HG02884 (cell line): ENCODE measurements at regions not wholly inside any gene's neighbourhood (a gene's known extent, or its start where the extent isn't known, plus 50 kb on each side); places are given as distances from the start of the nearest gene placed in this dataset.

ENCODE experiments used
- ATAC-seq: cut with Tn5 transposase; IDR thresholded peaks from one replicate; pipeline ENCODE4 v1.9.1; 2021; ENCODE audit warnings: mild to moderate bottlenecking, moderate library complexity; ENCODE audit not compliant: unreplicated experiment

DNA sequence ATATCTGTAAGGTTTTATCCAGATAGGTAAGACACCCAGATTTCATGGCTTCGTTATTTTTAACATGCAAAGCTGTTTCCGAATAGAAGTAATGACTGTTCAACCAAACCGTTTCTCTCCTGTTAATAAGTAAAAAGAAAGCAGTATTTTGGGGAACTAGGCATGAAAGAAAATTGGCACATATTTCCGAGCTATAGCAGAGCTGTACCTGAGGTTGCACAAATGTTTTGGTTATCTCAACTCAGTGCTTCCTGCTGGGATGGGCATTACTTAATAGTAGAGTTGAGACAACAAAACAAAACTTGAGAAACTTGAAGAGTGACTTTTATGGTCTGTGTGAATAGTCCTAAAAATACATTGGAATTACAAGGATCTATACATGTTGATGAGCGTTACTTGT, 564.3 kb upstream of the SORCS1 start:
- no peak for ATAC-seq

- no peak for ATAC-seq
Observed at GRCh38 chr10:107727767-107728317, 563.3 kb upstream of the SORCS1 start.

GRCh38 chr10:107718864-107719263, 554.4 kb upstream of the SORCS1 start:
- ATAC-seq: no peak

DNA sequence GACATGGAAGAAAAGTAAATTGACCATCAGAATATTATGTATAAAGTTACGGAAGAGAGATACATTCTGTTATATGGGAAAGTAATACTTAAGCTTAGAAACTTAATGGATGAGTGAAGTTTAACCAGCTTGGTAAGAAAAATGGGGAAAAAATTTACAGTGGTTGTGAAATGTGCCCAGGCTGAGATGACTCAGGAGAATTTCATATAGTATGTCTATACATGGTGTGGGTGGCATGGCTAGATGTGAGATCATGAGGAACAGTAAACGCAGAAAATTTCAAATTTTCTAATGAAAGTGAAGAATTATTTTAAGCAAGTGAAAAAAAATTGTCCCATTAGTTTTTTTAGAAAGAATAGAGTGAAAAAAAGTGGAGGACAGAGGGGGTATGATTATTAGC, 552.5 kb upstream of the SORCS1 start:
- no peak for ATAC-seq

DNA sequence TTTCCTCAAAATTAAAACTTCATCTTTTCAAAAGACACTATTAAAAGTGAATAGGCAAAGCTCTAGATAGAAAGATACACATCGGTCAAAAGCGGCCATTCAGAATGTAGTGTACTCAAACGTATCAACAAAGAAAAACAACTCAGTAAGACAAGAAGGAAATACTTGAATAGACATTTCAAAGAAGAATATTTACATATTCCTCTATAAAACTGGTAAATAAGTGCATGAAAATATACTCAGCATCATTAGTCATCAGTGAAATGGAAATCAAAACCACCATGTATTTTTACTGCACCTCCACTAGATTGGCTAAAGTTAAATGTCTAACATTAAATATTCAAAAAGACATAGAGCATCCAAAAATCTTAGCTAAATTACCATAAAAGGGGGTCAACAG, 551.1 kb upstream of the SORCS1 start:
- no peak for ATAC-seq

GRCh38 chr10:107708981-107709380, 544.5 kb upstream of the SORCS1 start:
- ATAC-seq: no peak

DNA sequence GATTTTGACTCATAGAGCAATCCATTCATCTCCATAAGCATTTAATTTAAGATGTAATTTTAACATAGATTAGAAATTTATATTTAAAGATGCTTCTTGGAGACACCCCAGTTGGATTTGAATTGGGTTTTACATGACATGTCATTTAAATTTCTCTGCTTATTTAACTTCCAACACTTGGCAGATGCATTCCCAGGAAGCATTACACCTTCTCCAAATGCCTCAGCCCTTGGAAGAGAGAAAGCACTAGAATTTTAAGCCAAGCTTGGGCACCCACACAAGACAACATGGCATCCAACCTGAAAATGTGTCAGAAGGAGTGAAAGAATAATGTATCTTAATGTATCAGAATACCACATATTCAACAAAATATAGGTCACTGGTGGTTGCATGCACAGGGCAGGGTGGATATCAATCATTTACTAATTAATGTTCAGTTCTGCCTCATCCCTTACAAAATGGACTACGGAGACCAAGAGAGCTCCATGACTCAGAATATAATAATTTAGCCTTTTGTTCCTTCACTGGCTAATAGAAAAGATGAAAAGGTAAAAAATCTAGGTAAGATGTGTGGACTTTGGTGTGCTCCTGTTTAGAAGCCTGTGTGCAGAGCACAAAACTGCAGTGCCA, 541.7 kb upstream of the SORCS1 start:
- ATAC-seq: no peak

GRCh38 chr10:107701943-107702342, 537.4 kb upstream of the SORCS1 start:
- no peak for ATAC-seq

DNA sequence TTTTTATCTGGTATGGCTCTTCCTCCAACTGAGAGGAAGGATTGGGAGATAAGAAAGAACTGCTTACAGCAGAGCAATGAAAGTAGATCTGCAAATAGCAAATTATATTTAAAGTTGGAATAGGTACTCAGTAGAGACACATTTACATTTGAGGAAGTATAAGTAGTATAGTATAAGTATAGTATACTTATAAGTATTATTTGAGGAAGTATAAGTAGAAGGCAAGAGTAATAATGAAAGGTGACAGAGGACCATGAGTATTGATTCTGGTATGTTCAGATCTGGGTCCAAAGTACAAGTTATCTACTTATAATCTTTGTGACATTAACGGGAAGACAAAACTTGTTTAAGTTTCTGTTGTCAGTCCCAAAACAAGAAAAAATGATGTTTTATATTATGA, 527.6 kb upstream of the SORCS1 start:
- no peak for ATAC-seq

- ATAC-seq: no peak
Observed at GRCh38 chr10:107689323-107689722, 524.8 kb upstream of the SORCS1 start.

DNA sequence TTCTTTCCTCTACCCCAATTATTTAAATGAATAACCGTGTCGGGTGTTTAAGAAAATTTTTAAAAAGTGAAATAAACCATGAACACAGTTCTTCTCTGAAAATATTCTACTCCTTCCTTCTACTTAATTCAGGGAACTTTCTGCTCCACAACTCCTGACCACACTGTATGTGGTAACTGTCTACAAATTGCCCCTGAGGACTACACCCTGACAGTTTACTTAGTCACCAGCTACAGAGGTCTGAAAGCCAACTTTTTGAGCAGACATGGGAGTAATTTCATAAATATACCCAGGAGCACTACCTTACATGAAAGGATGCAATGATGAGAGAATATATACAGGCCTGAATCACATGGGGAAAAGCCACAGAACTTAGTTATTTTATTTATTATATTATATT, 523.2 kb upstream of the SORCS1 start:
- no peak for ATAC-seq

- no peak for ATAC-seq
Observed at GRCh38 chr10:107686095-107686494, 521.6 kb upstream of the SORCS1 start.

DNA sequence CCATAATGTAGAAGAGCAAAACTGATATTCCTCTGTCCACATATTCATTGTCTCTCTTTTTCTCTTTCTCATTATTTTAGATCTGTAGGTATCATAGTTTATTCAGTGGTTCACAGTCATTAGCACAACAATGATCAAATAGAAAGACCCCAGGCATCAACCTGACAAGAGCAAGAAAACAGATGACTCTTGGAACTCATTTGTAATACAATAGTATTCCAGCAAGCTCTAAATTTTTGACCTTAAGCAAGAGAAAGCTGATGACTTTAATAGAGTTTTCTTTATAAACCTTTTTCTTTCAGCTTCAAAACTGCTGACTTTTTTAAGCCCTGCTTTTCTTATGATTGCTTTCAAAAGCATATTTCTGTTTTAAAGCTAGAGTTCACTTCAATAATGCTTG, 507.5 kb upstream of the SORCS1 start:
- no peak for ATAC-seq

DNA sequence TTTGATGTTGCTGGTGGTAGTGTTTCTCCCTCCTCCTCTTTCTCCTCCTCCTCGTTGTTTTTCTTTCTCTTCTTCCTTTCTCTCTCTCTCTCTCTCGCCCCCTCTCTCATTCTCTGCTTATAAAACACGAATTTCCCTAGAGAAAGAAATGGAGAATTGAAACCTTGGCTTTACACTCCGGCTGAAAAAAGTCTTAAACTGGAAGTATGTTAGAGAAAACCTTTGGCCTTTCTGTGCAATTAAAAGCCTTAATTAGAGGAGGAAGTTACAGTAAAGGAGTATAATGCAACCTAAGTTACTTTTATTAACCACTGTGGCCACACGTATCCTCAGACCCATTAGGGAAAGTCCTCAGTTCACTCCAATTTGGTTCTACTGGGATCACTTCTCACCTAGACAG, 501.7 kb upstream of the SORCS1 start:
- ATAC-seq: no peak

GRCh38 chr10:107665459-107665858, 501.0 kb upstream of the SORCS1 start:
- no peak for ATAC-seq

DNA sequence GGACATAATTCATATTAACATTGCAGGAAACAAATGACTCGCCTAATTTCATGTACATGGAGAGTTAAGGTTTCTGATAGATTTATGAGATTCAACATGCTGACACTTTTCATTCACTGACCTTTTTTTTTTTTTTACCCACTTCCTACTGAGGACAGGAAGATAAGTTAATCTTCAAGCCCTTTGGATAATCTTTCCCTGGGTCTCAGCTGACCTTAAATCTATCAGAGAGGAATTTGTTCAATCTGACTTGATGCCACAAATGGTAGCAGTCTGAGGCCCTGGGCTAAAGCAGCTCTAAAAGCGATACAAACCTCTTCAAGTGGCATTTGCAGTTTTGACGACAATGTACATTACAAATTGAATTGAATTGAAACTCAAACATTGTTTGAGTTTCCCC, 493.3 kb upstream of the SORCS1 start:
- ATAC-seq: no peak

GRCh38 chr10:107656932-107657331, 492.4 kb upstream of the SORCS1 start:
- no peak for ATAC-seq

- no peak for ATAC-seq
Observed at GRCh38 chr10:107653832-107654287, 489.4 kb upstream of the SORCS1 start.

GRCh38 chr10:107650939-107651338, 486.4 kb upstream of the SORCS1 start:
- no peak for ATAC-seq

DNA sequence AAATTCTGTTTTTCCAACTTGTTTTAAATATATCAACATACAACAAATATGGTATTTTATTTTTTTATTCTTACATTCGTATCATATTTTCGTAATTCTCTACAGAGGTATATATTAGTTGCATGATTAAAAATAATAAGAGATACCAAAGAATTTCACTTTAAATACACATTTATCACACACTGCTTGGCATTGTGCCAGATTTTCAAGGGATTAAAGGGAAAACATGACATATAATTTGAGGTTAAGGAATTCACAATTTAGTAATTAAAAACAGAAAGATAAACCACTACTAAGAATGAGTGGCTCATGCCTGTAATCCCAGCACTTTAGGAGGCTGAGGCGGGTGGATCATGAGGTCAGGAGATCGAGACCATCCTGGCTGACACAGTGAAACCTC, 484.7 kb upstream of the SORCS1 start:
- ATAC-seq: no peak

DNA sequence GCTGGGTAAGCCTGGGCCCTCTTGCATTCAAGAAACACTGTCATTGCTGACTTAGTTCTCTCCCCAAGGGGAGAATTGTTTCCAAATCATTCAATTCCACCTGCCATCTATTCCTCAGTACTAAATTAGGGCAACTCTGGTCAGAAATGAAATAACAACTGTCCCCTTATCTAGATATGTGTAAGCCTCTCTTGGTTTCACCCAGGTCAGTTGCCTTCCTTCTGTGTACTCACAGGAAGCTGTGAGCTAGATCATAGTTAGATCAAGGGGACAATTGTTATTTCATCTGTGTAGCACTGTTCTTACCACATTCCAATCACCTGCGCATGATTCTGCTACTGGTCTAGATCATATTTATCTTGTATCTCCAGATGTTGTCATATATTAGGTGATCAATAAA, 483.0 kb upstream of the SORCS1 start:
- no peak for ATAC-seq

- no peak for ATAC-seq
Observed at GRCh38 chr10:107631876-107632275, 467.4 kb upstream of the SORCS1 start.

GRCh38 chr10:107626862-107627261, 462.4 kb upstream of the SORCS1 start:
- ATAC-seq: no peak
